D341Med (cell line): ENCODE measurements at regions not wholly inside any gene's neighbourhood (a gene's known extent, or its start where the extent isn't known, plus 50 kb on each side); places are given as distances from the start of the nearest gene placed in this dataset.
"Not testable (repeated sequence)": the region's sequence is repeated elsewhere in the genome, so short reads cannot be mapped to it uniquely, and the experiment has no call there.

ENCODE experiments used
- DNase-seq: peaks from one replicate; pipeline ENCODE4 v3.0.0; 2012; ENCODE audit warnings: low spot score

GRCh38 chr4:149039786-149040185 lies 597.6 kb upstream of the NR3C2 start:
- not testable (repeated sequence) for DNase-seq

- no peak for DNase-seq
Measured at GRCh38 chr4:149031399-149031798, 589.2 kb upstream of the NR3C2 start.

GRCh38 chr4:149029056-149029651 lies 586.9 kb upstream of the NR3C2 start:
- DNase-seq = no peak

GRCh38 chr4:149026696-149027095 lies 584.5 kb upstream of the NR3C2 start:
- no peak for DNase-seq

GRCh38 chr4:149017002-149017734 lies 575.0 kb upstream of the NR3C2 start:
- DNase-seq = no peak

GRCh38 chr4:149009223-149009622 lies 567.0 kb upstream of the NR3C2 start:
- DNase-seq = no peak

- DNase-seq = no peak
Measured at GRCh38 chr4:149008415-149009025, 566.3 kb upstream of the NR3C2 start.

- peak; percentile 30 for DNase-seq
Measured at GRCh38 chr4:149005191-149005590, 563.0 kb upstream of the NR3C2 start.

GRCh38 chr4:148999924-149000323 lies 557.7 kb upstream of the NR3C2 start:
- DNase-seq = no peak

GRCh38 chr4:148998719-148999118 lies 556.5 kb upstream of the NR3C2 start:
- DNase-seq = peak; percentile 40

GRCh38 chr4:148986951-148987350 lies 544.7 kb upstream of the NR3C2 start:
- DNase-seq = no peak

- DNase-seq = no peak
Measured at GRCh38 chr4:148984951-148985350, 542.7 kb upstream of the NR3C2 start.

- no peak for DNase-seq
Measured at GRCh38 chr4:148982200-148982599, 540.0 kb upstream of the NR3C2 start.

GRCh38 chr4:148980782-148981480 lies 538.7 kb upstream of the NR3C2 start:
- peak; percentile 31 for DNase-seq

- DNase-seq = no peak
Measured at GRCh38 chr4:148978301-148978700, 536.1 kb upstream of the NR3C2 start.

- DNase-seq = no peak
Measured at GRCh38 chr4:148975464-148975863, 533.2 kb upstream of the NR3C2 start.

GRCh38 chr4:148965080-148965479 lies 522.9 kb upstream of the NR3C2 start:
- no peak for DNase-seq

GRCh38 chr4:148964456-148964855 lies 522.2 kb upstream of the NR3C2 start:
- no peak for DNase-seq

GRCh38 chr4:148962539-148963290 lies 520.5 kb upstream of the NR3C2 start:
- no peak for DNase-seq

GRCh38 chr4:148961526-148961925 lies 519.3 kb upstream of the NR3C2 start:
- no peak for DNase-seq

GRCh38 chr4:148958317-148958716 lies 516.1 kb upstream of the NR3C2 start:
- no peak for DNase-seq
